Heart left ventricle (tissue), 13 donors: ENCODE measurements at regions not wholly inside any gene's neighbourhood (a gene's known extent, or its start where the extent isn't known, plus 50 kb on each side); places are given as distances from the start of the nearest gene placed in this dataset.

Experiments used
- POLR2A ChIP-seq, 2 donors: fragments of 450-650 bp; IDR thresholded peaks; one replicate each; pipeline ENCODE4 v1.6.1; 2017; ENCODE audit warnings: antibody characterized with exemption in 2 of 2, mild to moderate bottlenecking in 2 of 2, moderate library complexity in 2 of 2
- TF ChIP-seq, protein P1 (sequence below), 12 donors: fragments of 200-600 bp; sonication (generic) in 4 of 12; IDR thresholded peaks; one replicate each; pipeline versions ENCODE4 v1.5.0 to v1.8.0; 2018 to 2022; ENCODE audit warnings: antibody characterized with exemption in 12 of 12, mild to moderate bottlenecking in 5 of 12
- donor health status: ischemic (EF 13 %, LVEDD 7.1; RV severe dilation, severe dysfunction).
- donor health status: DM: no; HTN: yes; CAD: no.
- donor health status: DM: no; HTN: no; CAD: no.
- donor health status: ischemic (EF 25% LVEDD 6.9; RV normal size, moderate dysfunction).
- donor health status: ischemic (EF 25% LVEDD 5.7; RV mildly dilated, moderate dysfunction).
- donor health status: ischemic (EF 35%, LVEDD 5.7; RV mildly dilated, moderate dysfunction).
- donor health status: nonischemic (EF 11% LVEDD 7.7; RV severe dilation, severe dysfunction).
- donor health status: DM: yes; HTN: yes; CAD: no.
- donor health status: PGD.
- donor health status: ischemic (EF 29% LVEDD 5.4; RV normal size, mild dysfunction).
- donor health status: nonischemic (EF 23%, LVEDD 6.1; RV moderate dilation, normal function).

DNA sequence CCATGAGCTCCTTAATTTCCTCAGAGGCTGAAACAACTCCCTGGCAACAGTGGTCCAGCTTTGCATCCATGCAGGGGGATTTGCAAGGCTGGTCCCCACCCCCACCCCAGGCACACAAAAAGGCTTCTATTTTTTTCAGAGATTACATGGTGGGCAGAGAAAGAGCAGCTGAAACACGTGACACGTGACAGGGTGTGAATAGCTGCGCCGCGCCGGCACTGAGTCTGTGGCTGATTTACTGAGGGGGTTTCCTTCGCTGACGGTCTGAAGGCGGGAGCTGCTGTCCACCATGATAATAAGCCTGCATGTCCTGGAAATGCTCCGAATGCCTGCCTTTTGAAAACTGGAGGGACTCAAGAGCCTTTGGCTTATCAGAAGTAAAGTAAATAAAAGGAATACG lies 50.7 kb upstream of the APCDD1 start:
- TF ChIP-seq, protein P1, sequence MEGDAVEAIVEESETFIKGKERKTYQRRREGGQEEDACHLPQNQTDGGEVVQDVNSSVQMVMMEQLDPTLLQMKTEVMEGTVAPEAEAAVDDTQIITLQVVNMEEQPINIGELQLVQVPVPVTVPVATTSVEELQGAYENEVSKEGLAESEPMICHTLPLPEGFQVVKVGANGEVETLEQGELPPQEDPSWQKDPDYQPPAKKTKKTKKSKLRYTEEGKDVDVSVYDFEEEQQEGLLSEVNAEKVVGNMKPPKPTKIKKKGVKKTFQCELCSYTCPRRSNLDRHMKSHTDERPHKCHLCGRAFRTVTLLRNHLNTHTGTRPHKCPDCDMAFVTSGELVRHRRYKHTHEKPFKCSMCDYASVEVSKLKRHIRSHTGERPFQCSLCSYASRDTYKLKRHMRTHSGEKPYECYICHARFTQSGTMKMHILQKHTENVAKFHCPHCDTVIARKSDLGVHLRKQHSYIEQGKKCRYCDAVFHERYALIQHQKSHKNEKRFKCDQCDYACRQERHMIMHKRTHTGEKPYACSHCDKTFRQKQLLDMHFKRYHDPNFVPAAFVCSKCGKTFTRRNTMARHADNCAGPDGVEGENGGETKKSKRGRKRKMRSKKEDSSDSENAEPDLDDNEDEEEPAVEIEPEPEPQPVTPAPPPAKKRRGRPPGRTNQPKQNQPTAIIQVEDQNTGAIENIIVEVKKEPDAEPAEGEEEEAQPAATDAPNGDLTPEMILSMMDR (IDR thresholded peaks at IDR 0.05) = no peak
- TF ChIP-seq POLR2A (IDR thresholded peaks at IDR 0.05) = no peak
